OCI-LY3 (cell line): ENCODE measurements at regions not wholly inside any gene's neighbourhood (a gene's known extent, or its start where the extent isn't known, plus 50 kb on each side); places are given as distances from the start of the nearest gene placed in this dataset.

ENCODE experiments used
- H2AFZ ChIP-seq: fragments of 200-600, 300-600 bp; shearing (Covaris generic); 2 replicates; pipeline ENCODE4 v1.6.0; 2014; ENCODE audit warnings: antibody characterized with exemption, low read depth, low read length
- H3K27ac ChIP-seq: fragments of 200-600, 300-600 bp; sonication (generic); 2 replicates; pipeline ENCODE4 v1.5.1; 2014; ENCODE audit warnings: mild to moderate bottlenecking, low read length, moderate library complexity, mixed read lengths
- H3K27me3 ChIP-seq: fragments of 200-600, 300-600 bp; sonication (generic); 2 replicates; pipeline ENCODE4 v1.6.1; 2014; ENCODE audit warnings: low read depth, low read length, mixed read lengths
- H3K36me3 ChIP-seq: fragments of 200-600, 300-600 bp; sonication (generic); replicated peaks from 2 replicates; pipeline ENCODE3; 2014; ENCODE audit warnings: low read depth, low read length, mixed read lengths
- H3K4me1 ChIP-seq: fragments of 300-600, 200-600 bp; sonication (generic); 2 replicates; pipeline ENCODE4 v1.6.1; 2014; ENCODE audit warnings: low read length, mixed read lengths
- H3K4me2 ChIP-seq: fragments of 200-600, 300-600 bp; sonication (generic); 2 replicates; pipeline ENCODE4 v1.6.1; 2014; ENCODE audit warnings: low read length, mixed read lengths
- H3K4me3 ChIP-seq: fragments of 300-600, 200-600 bp; sonication (generic); 2 replicates; pipeline ENCODE4 v1.5.1; 2014; ENCODE audit warnings: antibody characterized with exemption, mild to moderate bottlenecking, low read length, moderate library complexity
- H3K79me2 ChIP-seq: fragments of 300-600, 200-600 bp; shearing (Covaris generic); 2 replicates; pipeline ENCODE4 v1.6.1; 2014; ENCODE audit warnings: mild to moderate bottlenecking, low read length, mixed read lengths
- H3K9ac ChIP-seq: fragments of 300-600, 200-600 bp; shearing (Covaris generic); 2 replicates; pipeline ENCODE4 v1.6.0; 2014; ENCODE audit warnings: mild to moderate bottlenecking, low read length, moderate library complexity
- H3K9me3 ChIP-seq: fragments of 200-600, 300-600 bp; shearing (Covaris generic); 2 replicates; pipeline ENCODE4 v1.6.1; 2014; ENCODE audit warnings: low read length, mixed read lengths; ENCODE audit not compliant: insufficient read depth
- H4K20me1 ChIP-seq: fragments of 200-600, 300-600 bp; sonication (generic); 2 replicates; pipeline ENCODE4 v1.6.1; 2016; ENCODE audit warnings: low read length, mixed read lengths; ENCODE audit not compliant: insufficient read depth
- CTCF ChIP-seq: fragments of 200-600, 300-600 bp; sonication (generic); IDR thresholded peaks from 2 replicates; pipeline ENCODE4 v1.5.1; 2014; ENCODE audit warnings: antibody characterized with exemption, low read length, low read depth
- EZH2phosphoT487 ChIP-seq: fragments of 200-600 bp; shearing (Covaris generic); IDR thresholded peaks from 2 replicates; pipeline ENCODE4 v1.6.1; 2018; ENCODE audit warnings: antibody characterized with exemption, mixed run types, low read depth

GRCh38 chr17:36854982-36855381 lies 82.3 kb upstream of the LHX1 start:
- Histone ChIP-seq H3K4me2 (no peak overlapping the region), H3K27me3 (peaks cover 8% of the 10 kb centered on the region; the same call in 1 of the 2 replicates), H4K20me1 (no peaks in the 10 kb centered on the region), H3K36me3 (no peaks in the 10 kb centered on the region), H3K27ac (no peak overlapping the region), H3K79me2 (no peaks in the 10 kb centered on the region), H3K9me3 (no peaks in the 10 kb centered on the region), H3K9ac (no peak overlapping the region), H3K4me3 (no peak overlapping the region), H3K4me1 (peaks cover 5% of the 10 kb centered on the region), H2AFZ (no peak overlapping the region)
- TF ChIP-seq CTCF = no peak
- TF ChIP-seq EZH2phosphoT487 = no peak

DNA sequence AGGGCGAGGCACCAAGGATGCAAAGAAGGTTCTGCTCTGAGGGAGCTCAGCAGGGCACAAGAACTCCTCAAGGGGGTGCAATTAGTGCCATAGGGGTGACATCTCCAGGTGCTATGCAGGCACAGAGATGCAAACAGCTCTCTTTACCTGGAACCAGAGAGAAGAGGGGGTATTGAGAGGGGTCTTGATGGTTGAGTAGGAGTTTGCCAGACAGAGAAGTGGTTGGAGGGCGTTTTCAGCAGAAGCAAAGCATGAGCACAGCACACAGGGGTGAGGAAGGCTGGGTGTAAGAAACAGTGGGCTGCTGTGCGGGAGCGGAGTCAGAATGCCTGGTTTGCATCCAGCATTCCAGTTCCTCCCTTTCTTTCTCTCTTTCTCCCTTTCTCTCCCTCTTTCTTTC lies 81.8 kb upstream of the LHX1 start:
- Histone ChIP-seq H3K27me3 (peaks cover 8% of the 10 kb centered on the region; the same call in 1 of the 2 replicates), H2AFZ (no peak overlapping the region), H3K79me2 (no peaks in the 10 kb centered on the region), H3K36me3 (no peaks in the 10 kb centered on the region), H3K4me2 (no peak overlapping the region), H4K20me1 (no peaks in the 10 kb centered on the region), H3K4me3 (no peak overlapping the region), H3K9ac (no peak overlapping the region), H3K9me3 (no peaks in the 10 kb centered on the region), H3K27ac (no peak overlapping the region), H3K4me1 (no peaks in the 10 kb centered on the region; the same call in 1 of the 2 replicates)
- TF ChIP-seq EZH2phosphoT487 (no peak), CTCF (peak; percentile 11; the same call in 1 of the 2 replicates)

DNA sequence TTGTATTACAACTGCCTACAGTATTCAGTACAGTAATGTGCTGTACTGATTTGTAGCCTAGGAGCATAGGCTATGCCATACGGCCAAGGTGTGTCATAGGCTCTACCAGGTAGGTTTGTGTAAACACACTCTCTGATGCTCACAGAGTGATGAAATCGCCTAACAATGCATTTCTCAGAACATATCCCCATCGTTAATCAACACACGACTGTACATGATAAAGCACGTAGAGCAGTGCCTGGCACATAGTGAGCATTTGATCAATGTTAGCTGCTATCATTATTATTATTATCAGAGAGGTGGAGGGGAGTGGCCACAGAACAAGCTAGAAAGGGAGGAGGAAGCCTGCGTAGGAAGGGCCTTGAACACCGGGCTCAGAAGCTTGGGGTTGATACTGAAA lies 81.1 kb upstream of the LHX1 start:
- no peaks in the 10 kb centered on the region for H3K4me1 ChIP-seq
- no peak overlapping the region for H2AFZ ChIP-seq
- no peaks in the 10 kb centered on the region for H3K36me3 ChIP-seq
- H3K9ac ChIP-seq = no peak overlapping the region
- H3K27me3 ChIP-seq = peaks cover 8% of the 10 kb centered on the region; the same call in 1 of the 2 replicates
- H3K4me2 ChIP-seq = no peak overlapping the region
- H3K79me2 ChIP-seq = no peaks in the 10 kb centered on the region
- no peak overlapping the region for H3K4me3 ChIP-seq
- no peak overlapping the region for H3K27ac ChIP-seq
- no peaks in the 10 kb centered on the region for H3K9me3 ChIP-seq
- no peaks in the 10 kb centered on the region for H4K20me1 ChIP-seq
- TF ChIP-seq EZH2phosphoT487 (no peak), CTCF (no peak)

GRCh38 chr17:36856903-36857381 lies 80.3 kb upstream of the LHX1 start:
- Histone ChIP-seq H3K4me2 (no peak overlapping the region), H3K27ac (no peak overlapping the region), H3K4me3 (no peak overlapping the region), H3K27me3 (peaks cover 8% of the 10 kb centered on the region; the same call in 1 of the 2 replicates), H3K79me2 (no peaks in the 10 kb centered on the region), H3K36me3 (no peaks in the 10 kb centered on the region), H3K9ac (no peak overlapping the region), H4K20me1 (no peaks in the 10 kb centered on the region), H3K4me1 (no peaks in the 10 kb centered on the region), H3K9me3 (no peaks in the 10 kb centered on the region), H2AFZ (no peak overlapping the region)
- TF ChIP-seq CTCF = no peak
- TF ChIP-seq EZH2phosphoT487 = no peak
